K562 (cell line): ENCODE measurements at regions not wholly inside any gene's neighbourhood (a gene's known extent, or its start where the extent isn't known, plus 50 kb on each side); places are given as distances from the start of the nearest gene placed in this dataset.
A peak's percentile ranks its signal among the peaks of the same experiment; 100 is the strongest.
"Not testable (repeated sequence)": the region's sequence is repeated elsewhere in the genome, so short reads cannot be mapped to it uniquely, and the experiment has no call there.

Experiments used
- HDAC8 ChIP-seq: fragments of 450-650 bp; IDR thresholded peaks from 2 replicates; pipeline ENCODE4 v1.6.1; 2016; ENCODE audit warnings: mild to moderate bottlenecking, missing genetic modification characterization, moderate library complexity, missing compliant biosample characterization
- JUND ChIP-seq, 2 experiments: IDR thresholded peaks; 2 replicates in 1 of 2; 3 replicates in 1 of 2; pipeline ENCODE4 v1.6.1; 2011; ENCODE audit warnings: borderline replicate concordance in 2 of 2, low read depth in 2 of 2, low read length in 2 of 2, improper control_type of control experiment in 1 of 2, missing biosample characterization in 1 of 2, missing genetic modification characterization in 1 of 2, missing genetic modification reagents in 1 of 2
- MECOM ChIP-seq: fragments of 250-450 bp; sonication (Bioruptor Pico); IDR thresholded peaks from 2 replicates; pipeline ENCODE4 v1.8.0; 2022; ENCODE audit warnings: inconsistent platforms
- MEF2D ChIP-seq: conservative IDR thresholded peaks from 2 replicates; pipeline ENCODE4 v1.6.1; 2016; ENCODE audit warnings: low read depth, missing genetic modification characterization, missing compliant biosample characterization
- MYC ChIP-seq, 2 experiments: fragments of 250-450 bp in 1 of 2; sonication (Bioruptor Pico) in 1 of 2; IDR thresholded peaks; 2 replicates each; pipeline versions ENCODE4 v1.5.1 to v1.6.1; 2012 to 2021; ENCODE audit warnings: low read depth in 2 of 2, borderline replicate concordance in 1 of 2, improper control_type of control experiment in 1 of 2, low read length in 1 of 2, mild to moderate bottlenecking in 1 of 2, moderate library complexity in 1 of 2
- PTRF ChIP-seq: fragments of 450-650 bp; IDR thresholded peaks from 2 replicates; pipeline ENCODE4 v1.6.1; 2016; ENCODE audit warnings: mild to moderate bottlenecking, missing genetic modification characterization, missing compliant biosample characterization
- SMAD4 ChIP-seq: fragments of 250-450 bp; sonication (Bioruptor Pico); conservative IDR thresholded peaks from 2 replicates; pipeline ENCODE4 v1.8.0; 2021; ENCODE audit warnings: inconsistent platforms, mild to moderate bottlenecking, moderate library complexity
- ZNF668 ChIP-seq: fragments of 250-450 bp; sonication (Bioruptor Pico); IDR thresholded peaks from 2 replicates; pipeline ENCODE4 v1.8.0; 2022; ENCODE audit warnings: mild to moderate bottlenecking, inconsistent platforms
- ZNF707 ChIP-seq: fragments of 250-450 bp; sonication (Bioruptor Pico); conservative IDR thresholded peaks from 2 replicates; pipeline ENCODE4 v1.8.0; 2022; ENCODE audit warnings: inconsistent platforms, mild to moderate bottlenecking, moderate library complexity
- TF ChIP-seq, protein P1 (sequence below), 3 experiments: fragments of 200-800 bp in 1 of 3; sonication (Bioruptor generic) in 1 of 3; sonication (generic) in 1 of 3; formaldehyde crosslinking in 1 of 3; IDR thresholded peaks; 2 replicates each; pipeline versions ENCODE4 v1.6.1 to v1.8.0; 2016 to 2022; ENCODE audit warnings: mild to moderate bottlenecking in 2 of 3, missing compliant biosample characterization in 2 of 3, missing genetic modification characterization in 2 of 3, missing genetic modification reagents in 1 of 3
- TF ChIP-seq, protein P2 (sequence below): fragments of 450-650 bp; IDR thresholded peaks from 2 replicates; pipeline ENCODE4 v1.6.1; 2017; ENCODE audit warnings: antibody characterized with exemption, mild to moderate bottlenecking

DNA sequence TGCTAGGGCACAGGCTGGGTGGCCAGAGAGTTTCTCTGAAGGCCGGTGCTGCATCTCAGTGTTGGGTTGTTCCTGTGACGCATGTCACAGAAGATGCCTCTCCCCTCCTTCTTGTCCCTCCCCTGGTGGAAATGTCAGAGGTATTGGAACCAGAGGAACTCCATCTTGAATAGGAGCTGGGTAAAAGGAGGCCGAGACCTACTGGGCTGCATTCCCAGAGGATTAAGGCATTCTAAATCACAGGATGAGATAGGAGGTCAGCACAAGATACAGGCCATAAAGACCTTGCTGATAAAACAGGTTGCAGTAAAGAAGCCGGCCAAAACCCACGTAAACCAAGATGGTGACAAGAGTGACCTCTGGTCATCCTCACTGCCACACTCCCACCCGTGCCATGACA lies 50.3 kb upstream of the AGAP1 start (continued):
- TF ChIP-seq ZNF707 (0 out of 2 replicates have a peak, but pooled peaks have one; percentile 43), PTRF (tag) (peak; percentile 83), JUND (tag; IDR thresholded peaks at IDR 0.05; ENCODE audit: borderline replicate concordance, low read depth, low read length) (0 out of 3 replicates have a peak, but pooled peaks have one; percentile 8), MEF2D (tag) (peak; percentile 87), SMAD4 (peak; percentile 12; the same call in 1 of the 2 replicates), HDAC8 (peak; percentile 41; the same call in 1 of the 2 replicates), ZNF668 (CRISPR knock-in tag) (peak; percentile 87; the same call in 1 of the 2 replicates), MYC (CRISPR knock-in tag; IDR thresholded peaks at IDR 0.05; ENCODE audit: borderline replicate concordance, low read depth) (0 out of 2 replicates have a peak, but pooled peaks have one; percentile 51), MECOM (CRISPR knock-in tag) (peak; percentile 56)
- not testable (repeated sequence) for TF ChIP-seq JUND (IDR thresholded peaks at IDR 0.05; ENCODE audit: borderline replicate concordance, low read depth, low read length); MYC (IDR thresholded peaks at IDR 0.05; ENCODE audit: low read depth, low read length)
- TF ChIP-seq, protein P1, sequence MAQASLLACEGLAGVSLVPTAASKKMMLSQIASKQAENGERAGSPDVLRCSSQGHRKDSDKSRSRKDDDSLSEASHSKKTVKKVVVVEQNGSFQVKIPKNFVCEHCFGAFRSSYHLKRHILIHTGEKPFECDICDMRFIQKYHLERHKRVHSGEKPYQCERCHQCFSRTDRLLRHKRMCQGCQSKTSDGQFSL (CRISPR knock-in tag; IDR thresholded peaks at IDR 0.05) = not testable (repeated sequence)
- TF ChIP-seq, protein P1 (tag; IDR thresholded peaks at IDR 0.05) = peak in 1 of 2 experiments; percentile 76; a peak in 1 of 4 replicates
- TF ChIP-seq, protein P2, sequence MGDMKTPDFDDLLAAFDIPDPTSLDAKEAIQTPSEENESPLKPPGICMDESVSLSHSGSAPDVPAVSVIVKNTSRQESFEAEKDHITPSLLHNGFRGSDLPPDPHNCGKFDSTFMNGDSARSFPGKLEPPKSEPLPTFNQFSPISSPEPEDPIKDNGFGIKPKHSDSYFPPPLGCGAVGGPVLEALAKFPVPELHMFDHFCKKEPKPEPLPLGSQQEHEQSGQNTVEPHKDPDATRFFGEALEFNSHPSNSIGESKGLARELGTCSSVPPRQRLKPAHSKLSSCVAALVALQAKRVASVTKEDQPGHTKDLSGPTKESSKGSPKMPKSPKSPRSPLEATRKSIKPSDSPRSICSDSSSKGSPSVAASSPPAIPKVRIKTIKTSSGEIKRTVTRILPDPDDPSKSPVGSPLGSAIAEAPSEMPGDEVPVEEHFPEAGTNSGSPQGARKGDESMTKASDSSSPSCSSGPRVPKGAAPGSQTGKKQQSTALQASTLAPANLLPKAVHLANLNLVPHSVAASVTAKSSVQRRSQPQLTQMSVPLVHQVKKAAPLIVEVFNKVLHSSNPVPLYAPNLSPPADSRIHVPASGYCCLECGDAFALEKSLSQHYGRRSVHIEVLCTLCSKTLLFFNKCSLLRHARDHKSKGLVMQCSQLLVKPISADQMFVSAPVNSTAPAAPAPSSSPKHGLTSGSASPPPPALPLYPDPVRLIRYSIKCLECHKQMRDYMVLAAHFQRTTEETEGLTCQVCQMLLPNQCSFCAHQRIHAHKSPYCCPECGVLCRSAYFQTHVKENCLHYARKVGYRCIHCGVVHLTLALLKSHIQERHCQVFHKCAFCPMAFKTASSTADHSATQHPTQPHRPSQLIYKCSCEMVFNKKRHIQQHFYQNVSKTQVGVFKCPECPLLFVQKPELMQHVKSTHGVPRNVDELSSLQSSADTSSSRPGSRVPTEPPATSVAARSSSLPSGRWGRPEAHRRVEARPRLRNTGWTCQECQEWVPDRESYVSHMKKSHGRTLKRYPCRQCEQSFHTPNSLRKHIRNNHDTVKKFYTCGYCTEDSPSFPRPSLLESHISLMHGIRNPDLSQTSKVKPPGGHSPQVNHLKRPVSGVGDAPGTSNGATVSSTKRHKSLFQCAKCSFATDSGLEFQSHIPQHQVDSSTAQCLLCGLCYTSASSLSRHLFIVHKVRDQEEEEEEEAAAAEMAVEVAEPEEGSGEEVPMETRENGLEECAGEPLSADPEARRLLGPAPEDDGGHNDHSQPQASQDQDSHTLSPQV = peak; percentile 68
